ENCODE measurements at regions not wholly inside any gene's neighbourhood (a gene's known extent, or its start where the extent isn't known, plus 50 kb on each side); places are given as distances from the start of the nearest gene placed in this dataset.

DNA sequence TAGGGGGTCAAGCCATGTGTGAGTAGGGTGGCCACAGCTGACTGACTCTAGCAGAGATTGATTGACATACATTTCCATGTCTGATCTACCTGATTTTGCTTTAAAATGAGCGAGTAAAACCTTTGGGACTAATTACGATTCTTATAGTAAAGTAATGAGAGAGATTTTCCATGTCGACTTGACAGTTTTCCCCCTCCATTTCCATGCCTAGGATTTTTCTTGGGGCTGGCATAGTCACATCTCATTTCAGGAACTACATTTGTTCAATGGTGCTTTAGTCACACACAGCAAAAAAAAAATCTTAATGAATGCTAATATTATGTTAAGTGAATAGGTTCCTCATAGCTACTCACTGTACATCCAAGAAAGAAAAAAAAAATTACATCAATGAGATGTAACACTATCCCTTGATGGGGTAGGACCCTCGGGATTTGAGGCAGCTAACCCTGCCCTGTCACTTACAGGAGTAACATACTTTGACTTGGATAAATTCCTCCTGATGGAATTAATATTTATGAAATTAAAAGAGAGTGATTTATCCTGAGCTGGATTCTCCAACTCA, 690.9 kb downstream of the TDRD15 start:
- Histone ChIP-seq H4K20me1 (ENCODE audit: insufficient read depth, low read length) (no peaks in the 10 kb centered on the region), H3K27ac (ENCODE audit: low read length) (no peak overlapping the region), H3K9me3 (ENCODE audit: insufficient read depth, low read length) (no peaks in the 10 kb centered on the region), H3K4me2 (ENCODE audit: low read length) (no peak overlapping the region), H3K36me3 (replicated peaks; ENCODE audit: low read depth, low read length) (no peaks in the 10 kb centered on the region), H3K79me2 (ENCODE audit: low read length) (no peaks in the 10 kb centered on the region), H3K4me3 (ENCODE audit: low read length) (no peak overlapping the region), H3K9ac (ENCODE audit: low read length) (no peak overlapping the region), H2AFZ (ENCODE audit: low read depth, low read length) (no peak overlapping the region), H3K4me1 (ENCODE audit: low read length) (no peaks in the 10 kb centered on the region), H3K27me3 (ENCODE audit: low read depth, low read length) (no peaks in the 10 kb centered on the region)
- TF ChIP-seq EZH2phosphoT487 (IDR thresholded peaks at IDR 0.05; ENCODE audit: low read depth) = no peak
- TF ChIP-seq, protein P1, sequence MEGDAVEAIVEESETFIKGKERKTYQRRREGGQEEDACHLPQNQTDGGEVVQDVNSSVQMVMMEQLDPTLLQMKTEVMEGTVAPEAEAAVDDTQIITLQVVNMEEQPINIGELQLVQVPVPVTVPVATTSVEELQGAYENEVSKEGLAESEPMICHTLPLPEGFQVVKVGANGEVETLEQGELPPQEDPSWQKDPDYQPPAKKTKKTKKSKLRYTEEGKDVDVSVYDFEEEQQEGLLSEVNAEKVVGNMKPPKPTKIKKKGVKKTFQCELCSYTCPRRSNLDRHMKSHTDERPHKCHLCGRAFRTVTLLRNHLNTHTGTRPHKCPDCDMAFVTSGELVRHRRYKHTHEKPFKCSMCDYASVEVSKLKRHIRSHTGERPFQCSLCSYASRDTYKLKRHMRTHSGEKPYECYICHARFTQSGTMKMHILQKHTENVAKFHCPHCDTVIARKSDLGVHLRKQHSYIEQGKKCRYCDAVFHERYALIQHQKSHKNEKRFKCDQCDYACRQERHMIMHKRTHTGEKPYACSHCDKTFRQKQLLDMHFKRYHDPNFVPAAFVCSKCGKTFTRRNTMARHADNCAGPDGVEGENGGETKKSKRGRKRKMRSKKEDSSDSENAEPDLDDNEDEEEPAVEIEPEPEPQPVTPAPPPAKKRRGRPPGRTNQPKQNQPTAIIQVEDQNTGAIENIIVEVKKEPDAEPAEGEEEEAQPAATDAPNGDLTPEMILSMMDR (IDR thresholded peaks at IDR 0.05; ENCODE audit: low read depth, low read length) = no peak

- no peaks in the 10 kb centered on the region for H3K36me3 ChIP-seq (replicated peaks; ENCODE audit: low read depth, low read length)
- H3K4me3 ChIP-seq (ENCODE audit: low read length) = no peak overlapping the region
- H2AFZ ChIP-seq (ENCODE audit: low read depth, low read length) = no peak overlapping the region
- H3K9ac ChIP-seq (ENCODE audit: low read length) = no peak overlapping the region
- no peaks in the 10 kb centered on the region for H3K9me3 ChIP-seq (ENCODE audit: insufficient read depth, low read length)
- no peak overlapping the region for H3K4me2 ChIP-seq (ENCODE audit: low read length)
- no peaks in the 10 kb centered on the region for H4K20me1 ChIP-seq (ENCODE audit: insufficient read depth, low read length)
- no peak overlapping the region for H3K27ac ChIP-seq (ENCODE audit: low read length)
- H3K4me1 ChIP-seq (ENCODE audit: low read length) = no peaks in the 10 kb centered on the region
- H3K79me2 ChIP-seq (ENCODE audit: low read length) = no peaks in the 10 kb centered on the region
- H3K27me3 ChIP-seq (ENCODE audit: low read depth, low read length) = no peaks in the 10 kb centered on the region
- no peak for TF ChIP-seq EZH2phosphoT487 (IDR thresholded peaks at IDR 0.05; ENCODE audit: low read depth)
- TF ChIP-seq, protein P1 (IDR thresholded peaks at IDR 0.05; ENCODE audit: low read depth, low read length) = no peak
Observed at GRCh38 chr2:21818212-21818795, 694.5 kb downstream of the TDRD15 start.

DNA sequence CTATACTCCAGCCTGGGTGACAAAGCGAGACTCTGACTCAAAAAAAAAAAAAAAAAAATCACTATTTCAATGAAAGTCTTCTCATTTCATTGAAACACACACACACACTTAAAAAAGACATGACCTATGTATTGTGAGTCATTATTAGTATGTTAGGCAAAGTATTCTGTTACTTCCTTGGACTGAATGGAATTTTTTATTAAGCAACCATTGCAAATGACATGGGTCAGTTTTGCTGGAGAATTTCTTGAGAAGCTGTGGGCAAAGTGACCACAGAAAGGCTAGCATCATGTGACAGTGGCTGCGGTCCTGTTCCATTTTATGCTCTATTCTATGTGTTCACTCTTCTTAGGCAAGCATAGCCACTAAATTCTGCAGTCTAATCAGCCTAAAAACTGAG, 695.7 kb downstream of the TDRD15 start:
- no peak for TF ChIP-seq EZH2phosphoT487 (IDR thresholded peaks at IDR 0.05; ENCODE audit: low read depth)
- TF ChIP-seq, protein P1 (IDR thresholded peaks at IDR 0.05; ENCODE audit: low read depth, low read length) = no peak
- no peak overlapping the region for H3K9ac ChIP-seq (ENCODE audit: low read length)
- no peak overlapping the region for H2AFZ ChIP-seq (ENCODE audit: low read depth, low read length)
- H3K4me3 ChIP-seq (ENCODE audit: low read length) = no peak overlapping the region
- no peaks in the 10 kb centered on the region for H3K27me3 ChIP-seq (ENCODE audit: low read depth, low read length)
- H4K20me1 ChIP-seq (ENCODE audit: insufficient read depth, low read length) = no peaks in the 10 kb centered on the region
- no peaks in the 10 kb centered on the region for H3K79me2 ChIP-seq (ENCODE audit: low read length)
- no peaks in the 10 kb centered on the region for H3K9me3 ChIP-seq (ENCODE audit: insufficient read depth, low read length)
- H3K36me3 ChIP-seq (replicated peaks; ENCODE audit: low read depth, low read length) = no peaks in the 10 kb centered on the region
- H3K27ac ChIP-seq (ENCODE audit: low read length) = no peak overlapping the region
- H3K4me1 ChIP-seq (ENCODE audit: low read length) = no peaks in the 10 kb centered on the region
- H3K4me2 ChIP-seq (ENCODE audit: low read length) = no peak overlapping the region

- Histone ChIP-seq H3K9ac (ENCODE audit: low read length) (no peak overlapping the region), H3K4me3 (ENCODE audit: low read length) (no peak overlapping the region), H3K4me1 (ENCODE audit: low read length) (no peaks in the 10 kb centered on the region), H3K27me3 (ENCODE audit: low read depth, low read length) (no peaks in the 10 kb centered on the region), H2AFZ (ENCODE audit: low read depth, low read length) (no peak overlapping the region), H3K4me2 (ENCODE audit: low read length) (no peak overlapping the region), H3K36me3 (replicated peaks; ENCODE audit: low read depth, low read length) (no peaks in the 10 kb centered on the region), H4K20me1 (ENCODE audit: insufficient read depth, low read length) (no peaks in the 10 kb centered on the region), H3K79me2 (ENCODE audit: low read length) (no peaks in the 10 kb centered on the region), H3K27ac (ENCODE audit: low read length) (no peak overlapping the region), H3K9me3 (ENCODE audit: insufficient read depth, low read length) (no peaks in the 10 kb centered on the region)
- TF ChIP-seq EZH2phosphoT487 (IDR thresholded peaks at IDR 0.05; ENCODE audit: low read depth) = no peak
- TF ChIP-seq, protein P1 (IDR thresholded peaks at IDR 0.05; ENCODE audit: low read depth, low read length) = no peak
Observed at GRCh38 chr2:21820271-21820670, 696.5 kb downstream of the TDRD15 start.
